G401 (cell line): ENCODE measurements at regions not wholly inside any gene's neighbourhood (a gene's known extent, or its start where the extent isn't known, plus 50 kb on each side); places are given as distances from the start of the nearest gene placed in this dataset.

Source experiments
- DNase-seq: peaks from one replicate; pipeline ENCODE4 v3.0.0-alpha.2; 2015; ENCODE audit warnings: low spot score
- in situ Hi-C: cut with HindIII; loops from 2 replicates; pipeline ENCODE4 v1.10.0; 2016; ENCODE audit warnings: low sequenced_read_pairs, mixed read lengths

GRCh38 chr12:20270557-20270956 is 97.8 kb upstream of the PDE3A start:
- no peak for DNase-seq
- in situ Hi-C loops: no loop called here

GRCh38 chr12:20272161-20272560 is 96.2 kb upstream of the PDE3A start:
- no peak for DNase-seq
- in situ Hi-C loops: no loop called here

GRCh38 chr12:20272801-20273200 is 95.5 kb upstream of the PDE3A start:
- DNase-seq: no peak
- in situ Hi-C loops: no loop called here

DNA sequence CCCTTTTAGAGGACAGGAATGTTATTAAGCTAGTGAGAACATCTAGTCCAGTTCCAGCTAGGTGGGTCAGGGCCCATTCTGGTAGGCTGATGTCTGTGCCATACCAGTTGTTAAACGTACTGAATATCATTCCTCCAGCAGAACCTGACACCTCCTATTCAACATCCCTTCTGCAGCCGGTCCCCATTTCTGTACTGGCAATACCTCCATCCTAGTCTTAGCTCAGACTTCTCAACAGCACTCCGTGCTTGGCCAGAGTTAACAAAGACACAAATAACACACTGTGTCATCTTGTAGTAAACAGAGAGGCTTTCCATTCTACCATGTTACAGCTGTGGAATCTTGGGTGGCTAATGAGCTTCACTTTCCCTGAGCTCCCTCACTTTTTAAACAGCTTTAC is 94.3 kb upstream of the PDE3A start:
- DNase-seq: no peak
- in situ Hi-C loops: no loop called here

GRCh38 chr12:20278276-20278675 is 90.1 kb upstream of the PDE3A start:
- DNase-seq: no peak
- in situ Hi-C loops: no loop called here

GRCh38 chr12:20280515-20280914 is 87.8 kb upstream of the PDE3A start:
- DNase-seq: no peak
- in situ Hi-C loops: no loop called here

DNA sequence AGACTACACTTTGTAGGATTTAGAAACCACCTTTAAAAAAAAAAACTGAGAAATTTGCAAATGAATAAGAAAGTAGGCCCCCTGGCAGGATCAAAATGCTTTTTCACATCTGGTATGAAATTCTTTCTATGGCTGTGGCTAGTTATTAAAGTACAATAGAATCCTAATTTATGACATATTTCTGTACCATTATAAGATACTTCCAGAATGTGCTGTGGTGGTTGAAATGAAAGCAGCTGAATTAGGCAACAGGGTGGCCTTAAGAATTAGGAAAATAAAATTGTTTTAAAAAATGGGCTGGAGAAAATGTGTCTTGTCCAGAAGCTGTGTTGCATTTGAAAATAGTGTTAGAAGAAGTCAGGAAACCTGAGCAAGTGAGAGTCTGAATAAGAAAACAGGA is 85.9 kb upstream of the PDE3A start:
- DNase-seq: no peak
- in situ Hi-C loops: no loop called here

- DNase-seq: no peak
- in situ Hi-C loops: no loop called here
Observed at GRCh38 chr12:20283482-20283881, 84.9 kb upstream of the PDE3A start.

DNA sequence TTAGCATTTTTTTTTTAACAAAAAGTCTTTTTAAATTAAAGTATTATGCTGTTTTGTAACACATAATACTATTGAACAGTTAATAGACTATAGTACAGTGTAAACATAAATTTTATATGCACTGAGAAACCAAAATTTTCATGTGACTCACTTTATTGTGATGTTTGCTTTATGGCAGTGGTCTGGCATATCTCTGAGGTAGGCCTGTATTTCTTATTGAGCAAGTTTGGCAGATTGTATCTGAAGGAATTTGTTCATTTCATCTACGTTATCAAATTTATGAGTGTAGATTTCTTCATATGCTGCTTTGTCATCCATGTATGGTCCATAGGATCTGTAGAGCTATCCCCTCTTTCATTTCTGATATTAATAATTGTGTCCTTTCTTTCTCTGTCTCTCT is 78.8 kb upstream of the PDE3A start:
- in situ Hi-C loops: no loop called here
- no peak for DNase-seq

- in situ Hi-C loops: no loop called here
- no peak for DNase-seq
Observed at GRCh38 chr12:20300457-20300856, 67.9 kb upstream of the PDE3A start.

- in situ Hi-C loops: no loop called here
Observed at GRCh38 chr12:20305470-20305869, 62.9 kb upstream of the PDE3A start.

DNA sequence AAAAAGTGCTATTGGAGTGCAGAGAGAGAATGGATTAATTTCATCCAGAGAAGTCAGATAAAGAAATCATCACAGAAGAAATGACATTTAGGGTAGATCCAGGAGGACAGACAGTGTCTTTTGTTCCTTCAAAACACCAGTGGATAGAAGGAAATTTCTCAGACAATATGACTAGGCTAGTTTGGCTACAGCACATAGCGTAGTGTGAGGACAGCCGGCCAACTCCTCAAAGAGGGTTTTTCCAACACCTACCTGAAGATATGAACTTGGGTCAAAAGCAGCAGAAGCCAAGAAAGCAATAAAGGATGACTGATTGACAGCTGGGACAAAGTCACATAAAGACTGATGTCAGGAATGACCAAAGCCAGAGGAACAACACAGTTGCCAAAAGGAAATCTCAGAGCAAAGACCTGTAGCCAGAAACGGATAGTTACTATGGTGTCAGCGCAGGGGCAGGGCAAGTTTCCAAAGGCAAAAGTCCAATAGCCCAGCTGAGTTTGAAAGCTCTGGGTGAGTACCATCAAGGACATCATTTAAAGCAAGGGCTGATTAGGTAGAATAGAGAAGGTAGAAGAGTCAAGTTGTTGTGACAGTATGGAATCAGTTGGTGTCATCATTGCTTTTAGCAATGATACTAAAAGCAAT is 58.7 kb upstream of the PDE3A start:
- DNase-seq: no peak
- in situ Hi-C loops: no loop called here

More at GRCh38 chr12:20305470-20305869, 62.9 kb upstream of the PDE3A start:
- no peak for DNase-seq

- no peak for DNase-seq
- in situ Hi-C loops: no loop called here
Observed at GRCh38 chr12:20314328-20314727, 54.0 kb upstream of the PDE3A start.

- in situ Hi-C loops: no loop called here
Observed at GRCh38 chr12:20317554-20317953, 50.8 kb upstream of the PDE3A start.

More at GRCh38 chr12:20317554-20317953, 50.8 kb upstream of the PDE3A start:
- DNase-seq: no peak
